ENCODE measurements at regions not wholly inside any gene's neighbourhood (a gene's known extent, or its start where the extent isn't known, plus 50 kb on each side); places are given as distances from the start of the nearest gene placed in this dataset.

DNA sequence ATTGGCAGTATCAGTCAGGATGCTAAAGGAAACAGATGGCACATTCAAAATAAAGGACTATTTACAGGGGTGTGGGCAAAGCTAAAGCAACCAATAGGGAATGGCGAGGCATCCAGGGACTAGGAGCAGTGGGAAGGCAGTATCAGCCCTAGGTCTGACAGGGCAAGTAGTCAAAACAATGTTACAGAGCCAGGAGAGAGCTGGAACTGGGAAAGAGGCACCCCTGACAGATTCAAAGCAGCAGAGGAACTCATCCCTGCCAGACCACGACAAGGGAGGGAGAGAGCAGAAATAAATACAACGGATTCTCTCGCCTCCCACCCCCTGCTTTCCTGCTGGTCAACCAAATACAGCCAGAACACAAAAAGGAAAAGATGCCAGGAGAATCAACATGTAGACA is 371.5 kb downstream of the NR2F1-AS1 start:
- H3K4me3 ChIP-seq (replicated peaks; ENCODE audit: low read depth, low read length) = no peak overlapping the region
- TF ChIP-seq CTCF (IDR thresholded peaks at IDR 0.05; ENCODE audit: low read length, missing control alignments) = no peak

DNA sequence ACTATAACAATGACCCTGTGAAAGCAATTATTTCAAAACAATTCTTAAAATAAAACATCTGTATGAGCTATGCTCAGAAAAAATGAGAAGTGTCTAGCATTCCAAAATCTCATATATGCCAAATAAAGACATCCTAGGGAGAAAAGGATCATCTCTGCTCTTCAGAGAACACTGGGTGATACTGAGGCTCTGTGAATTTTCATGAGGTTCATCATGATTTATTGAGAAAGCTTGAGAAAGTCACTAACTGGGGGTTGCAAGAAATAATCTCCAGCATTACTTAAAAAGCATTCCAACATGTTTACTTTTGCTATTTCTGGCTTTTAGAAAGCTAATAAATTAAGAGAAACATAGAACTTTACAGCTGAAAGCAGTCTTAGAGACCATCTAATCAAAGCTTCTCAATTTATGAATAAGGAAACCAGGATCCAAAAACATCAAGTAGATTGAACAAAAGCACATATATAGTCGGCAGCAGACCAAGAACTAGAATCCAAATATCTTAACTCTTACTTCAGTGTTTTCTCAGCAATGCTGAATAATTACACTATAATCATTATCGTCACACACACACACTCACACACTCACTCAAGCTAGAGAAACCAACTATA is 372.8 kb downstream of the NR2F1-AS1 start:
- H3K4me3 ChIP-seq (replicated peaks; ENCODE audit: low read depth, low read length) = no peak overlapping the region
- DNase-seq (ENCODE audit: low read depth) = no peak
- TF ChIP-seq CTCF (IDR thresholded peaks at IDR 0.05; ENCODE audit: low read length, missing control alignments) = no peak

More for the DNA sequence above, 371.5 kb downstream of the NR2F1-AS1 start:
- no peak for DNase-seq (ENCODE audit: low read depth)

DNA sequence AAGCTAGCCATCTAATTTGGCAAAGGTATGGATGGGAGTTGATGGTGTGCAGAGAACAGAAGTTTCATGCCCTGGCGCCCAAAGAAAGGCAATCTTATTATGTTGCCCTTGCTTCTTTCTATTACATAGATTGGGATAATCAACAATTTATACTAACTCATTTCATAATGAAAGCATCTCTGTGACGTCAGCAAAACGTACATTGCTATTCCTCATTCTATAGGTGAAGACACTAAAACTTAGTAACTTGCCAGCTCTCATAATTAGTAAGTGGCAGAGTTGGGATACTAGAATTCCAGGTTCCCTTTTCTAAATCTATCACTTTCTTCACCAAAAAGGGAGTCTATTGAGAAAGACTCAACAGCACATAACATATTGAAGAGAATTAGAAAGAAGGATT is 374.8 kb downstream of the NR2F1-AS1 start:
- no peak for DNase-seq (ENCODE audit: low read depth)
- no peak overlapping the region for H3K4me3 ChIP-seq (replicated peaks; ENCODE audit: low read depth, low read length)
- no peak for TF ChIP-seq CTCF (IDR thresholded peaks at IDR 0.05; ENCODE audit: low read length, missing control alignments)

DNA sequence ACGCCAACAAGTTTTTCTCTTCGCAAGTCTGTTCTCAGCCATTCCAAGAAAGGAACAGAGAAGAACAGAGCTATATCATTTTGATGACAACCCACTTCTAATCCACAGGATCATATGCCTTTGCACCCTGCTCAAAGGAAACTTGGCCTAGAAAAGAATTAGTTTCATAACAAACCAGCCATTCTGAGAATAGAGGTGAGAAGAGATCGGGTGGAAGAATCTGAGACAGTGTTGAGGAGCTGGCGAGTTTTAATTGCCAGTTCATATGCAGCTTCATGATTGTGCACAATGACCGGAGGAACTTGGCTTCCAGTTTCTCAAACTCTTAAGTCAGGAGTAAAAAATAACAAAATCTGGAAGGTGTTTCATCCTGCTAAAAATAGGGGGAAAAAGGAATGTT is 380.0 kb downstream of the NR2F1-AS1 start:
- no peak for TF ChIP-seq CTCF (IDR thresholded peaks at IDR 0.05; ENCODE audit: low read length, missing control alignments)
- no peak for DNase-seq (ENCODE audit: low read depth)

DNA sequence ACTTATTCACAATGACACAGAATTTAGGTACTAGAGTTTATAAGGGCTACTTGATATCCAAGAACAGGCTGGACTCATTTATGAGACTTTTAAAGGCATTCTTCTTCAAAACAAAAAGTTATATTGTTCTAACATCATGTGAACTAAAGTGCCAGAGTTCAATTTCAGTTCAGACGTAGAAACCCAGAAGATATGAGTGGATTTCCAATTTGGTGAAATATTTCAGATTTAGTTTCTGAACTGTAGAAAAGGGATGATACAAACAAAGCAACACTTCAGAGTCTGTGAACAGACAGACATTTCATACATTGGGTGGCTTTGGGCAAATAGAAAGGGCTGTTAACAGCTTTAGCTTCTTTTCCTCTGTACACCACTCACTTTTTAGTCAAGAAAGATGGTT is 384.0 kb downstream of the NR2F1-AS1 start:
- no peak for TF ChIP-seq CTCF (IDR thresholded peaks at IDR 0.05; ENCODE audit: low read length, missing control alignments)
- no peak overlapping the region for H3K4me3 ChIP-seq (replicated peaks; ENCODE audit: low read depth, low read length)
- no peak for DNase-seq (ENCODE audit: low read depth)

More for the DNA sequence above, 380.0 kb downstream of the NR2F1-AS1 start:
- H3K4me3 ChIP-seq (replicated peaks; ENCODE audit: low read depth, low read length) = no peak overlapping the region

GRCh38 chr5:93193431-93194347 is 387.3 kb downstream of the NR2F1-AS1 start:
- peak; percentile 27 for DNase-seq (ENCODE audit: low read depth)
- H3K4me3 ChIP-seq (replicated peaks; ENCODE audit: low read depth, low read length) = no peak overlapping the region
- no peak for TF ChIP-seq CTCF (IDR thresholded peaks at IDR 0.05; ENCODE audit: low read length, missing control alignments)
